ENCODE measurements at regions not wholly inside any gene's neighbourhood (a gene's known extent, or its start where the extent isn't known, plus 50 kb on each side); places are given as distances from the start of the nearest gene placed in this dataset.

- WGBS (ENCODE audit: low lambda C conversion rate) = 27% methylated on average over 4 of the region's 4 CpGs
- no peaks in the 10 kb centered on the region for H3K9me3 ChIP-seq
Measured at GRCh38 chrX:39602195-39602594, 495.6 kb downstream of the BCOR start.

GRCh38 chrX:39603230-39603629 lies 494.5 kb downstream of the BCOR start:
- H3K4me2 ChIP-seq = no peak overlapping the region
- H3K27ac ChIP-seq (ENCODE audit: low read depth in 2 of 2, low read length in 1 of 2) = no peak overlapping the region
- no peaks in the 10 kb centered on the region for H4K20me1 ChIP-seq (ENCODE audit: insufficient read depth)
- no peaks in the 10 kb centered on the region for H3K9me3 ChIP-seq
- 13% methylated on average over 4 of the region's 4 CpGs for WGBS (ENCODE audit: low lambda C conversion rate)
- TF ChIP-seq JUND (IDR thresholded peaks at IDR 0.05) = no peak
- H3K27me3 ChIP-seq (ENCODE audit: insufficient read depth) = peaks cover 7% of the 10 kb centered on the region
- ChIA-PET CTCF (no interaction called here), POLR2A (no interaction called here)
- H3K9ac ChIP-seq = no peak overlapping the region
- H3K9me2 ChIP-seq = no peaks in the 10 kb centered on the region
- H2AFZ ChIP-seq (ENCODE audit: low read depth) = no peak overlapping the region
- no peak overlapping the region for H3K4me3 ChIP-seq (ENCODE audit: low read depth in 2 of 2, low read length in 1 of 2)
- H3K36me3 ChIP-seq (replicated peaks in 1 of 2; ENCODE audit: control insufficient read depth in 1 of 2, insufficient read depth in 2 of 2, low read length in 1 of 2) = no peaks in the 10 kb centered on the region
- H3K4me1 ChIP-seq (ENCODE audit: control insufficient read depth in 1 of 2, insufficient read depth in 2 of 2, low read depth in 1 of 2, low read length in 1 of 2) = peaks cover 0 to 13% of the 10 kb centered on the region in 2 experiments; a peak in 1 of 4 replicates
- no peaks in the 10 kb centered on the region for H3K79me2 ChIP-seq (ENCODE audit: insufficient read depth)
- no peaks in the 10 kb centered on the region for H3F3A ChIP-seq (replicated peaks; ENCODE audit: insufficient read depth)
- DNase-seq = no peak

More at GRCh38 chrX:39602195-39602594, 495.6 kb downstream of the BCOR start:
- H3K79me2 ChIP-seq (ENCODE audit: insufficient read depth) = no peaks in the 10 kb centered on the region
- ChIA-PET POLR2A (interaction anchor here (0.6 kb wide), 1 partner anchor 12 kb away, joined by 3 read pairs; no protein-coding TSS in a partner anchor), CTCF (no interaction called here)
- no peaks in the 10 kb centered on the region for H3K9me2 ChIP-seq
- H3K27me3 ChIP-seq (ENCODE audit: insufficient read depth) = peaks cover 7% of the 10 kb centered on the region
- H3F3A ChIP-seq (replicated peaks; ENCODE audit: insufficient read depth) = no peaks in the 10 kb centered on the region
- H3K4me1 ChIP-seq (ENCODE audit: control insufficient read depth in 1 of 2, insufficient read depth in 2 of 2, low read depth in 1 of 2, low read length in 1 of 2) = peaks cover 0 to 13% of the 10 kb centered on the region in 2 experiments; a peak in 1 of 4 replicates
- no peaks in the 10 kb centered on the region for H4K20me1 ChIP-seq (ENCODE audit: insufficient read depth)
- no peak overlapping the region for H3K9ac ChIP-seq
- H3K36me3 ChIP-seq (replicated peaks in 1 of 2; ENCODE audit: control insufficient read depth in 1 of 2, insufficient read depth in 2 of 2, low read length in 1 of 2) = no peaks in the 10 kb centered on the region
- H3K4me2 ChIP-seq = no peak overlapping the region
- no peak overlapping the region for H3K4me3 ChIP-seq (ENCODE audit: low read depth in 2 of 2, low read length in 1 of 2)
- H3K27ac ChIP-seq (ENCODE audit: low read depth in 2 of 2, low read length in 1 of 2) = no peak overlapping the region; a peak in 1 of 4 replicates
- TF ChIP-seq POLR2AphosphoS5 (IDR thresholded peaks at IDR 0.05; ENCODE audit: low read depth, low read length) (no peak), RAD21 (IDR thresholded peaks at IDR 0.05; ENCODE audit: low read length) (0 out of 2 replicates have a peak, but pooled peaks have one; percentile 9)
- no peak for DNase-seq
- no peak overlapping the region for H2AFZ ChIP-seq (ENCODE audit: low read depth)

- peak; percentile 43 for DNase-seq
- Histone ChIP-seq H3K27me3 (ENCODE audit: insufficient read depth) (peaks cover 7% of the 10 kb centered on the region), H3K4me2 (no peak overlapping the region), H3F3A (replicated peaks; ENCODE audit: insufficient read depth) (no peaks in the 10 kb centered on the region), H3K27ac (ENCODE audit: low read depth in 2 of 2, low read length in 1 of 2) (no peak overlapping the region), H3K79me2 (ENCODE audit: insufficient read depth) (no peaks in the 10 kb centered on the region), H3K9me2 (no peaks in the 10 kb centered on the region), H3K36me3 (replicated peaks in 1 of 2; ENCODE audit: control insufficient read depth in 1 of 2, insufficient read depth in 2 of 2, low read length in 1 of 2) (no peaks in the 10 kb centered on the region), H3K9ac (no peak overlapping the region), H3K4me3 (ENCODE audit: low read depth in 2 of 2, low read length in 1 of 2) (no peak overlapping the region), H2AFZ (ENCODE audit: low read depth) (no peak overlapping the region), H3K9me3 (no peaks in the 10 kb centered on the region), H3K4me1 (ENCODE audit: control insufficient read depth in 1 of 2, insufficient read depth in 2 of 2, low read depth in 1 of 2, low read length in 1 of 2) (peaks cover 0 to 13% of the 10 kb centered on the region in 2 experiments; a peak in 1 of 4 replicates), H4K20me1 (ENCODE audit: insufficient read depth) (no peaks in the 10 kb centered on the region)
- TF ChIP-seq ZBTB33 (IDR thresholded peaks at IDR 0.05; ENCODE audit: borderline replicate concordance, low read depth) (no peak), GATA2 (CRISPR knock-in tag; IDR thresholded peaks at IDR 0.05) (peak; percentile 57)
- ChIA-PET CTCF (interaction anchor here (1.2 kb wide), 1 partner anchor 342 kb away, joined by 4 read pairs; no protein-coding TSS in a partner anchor), POLR2A (interaction anchor here (0.6 kb wide), 1 partner anchor 364 kb away, joined by 3 read pairs; no protein-coding TSS in a partner anchor)
- 0% methylated on average over 3 of the region's 3 CpGs for WGBS (ENCODE audit: low lambda C conversion rate)
Measured at GRCh38 chrX:39605183-39605582, 492.6 kb downstream of the BCOR start.
